ENCODE measurements at regions not wholly inside any gene's neighbourhood (a gene's known extent, or its start where the extent isn't known, plus 50 kb on each side); places are given as distances from the start of the nearest gene placed in this dataset.

- Histone ChIP-seq H2BK20ac (ENCODE audit: low read depth, low read length, poor library complexity, severe bottlenecking) (no peak overlapping the region), H2BK12ac (ENCODE audit: insufficient read length, low read depth, low read length) (no peak overlapping the region), H3T11ph (ENCODE audit: low read length) (no peak overlapping the region), H2BK15ac (ENCODE audit: low read depth, low read length) (no peak overlapping the region), H4K5ac (ENCODE audit: insufficient read length, low read depth, low read length) (no peak overlapping the region), H3K14ac (ENCODE audit: insufficient read depth, low read length) (no peak overlapping the region), H2BK120ac (ENCODE audit: low read depth, low read length, poor library complexity, severe bottlenecking) (no peak overlapping the region), H3K4me1 (ENCODE audit: insufficient read depth, low read length) (no peaks in the 10 kb centered on the region), H3K4me2 (ENCODE audit: insufficient read depth, insufficient read length, low read length) (no peak overlapping the region), H3K27me3 (ENCODE audit: insufficient read depth, low read length) (no peaks in the 10 kb centered on the region), H3K23me2 (ENCODE audit: insufficient read length, low read depth, low read length, poor library complexity, severe bottlenecking) (no peaks in the 10 kb centered on the region), H3K79me2 (ENCODE audit: insufficient read depth, low read length) (no peaks in the 10 kb centered on the region), H4K20me1 (ENCODE audit: control insufficient read depth, insufficient read depth, insufficient read length) (no peaks in the 10 kb centered on the region), H3K9ac (ENCODE audit: extremely low read depth, insufficient read length, low read length) (no peak overlapping the region), H2AK5ac (ENCODE audit: insufficient read length, low read length) (no peak overlapping the region), H3K23ac (ENCODE audit: insufficient read length, low read depth, low read length) (no peak overlapping the region), H4K8ac (replicated peaks; ENCODE audit: insufficient read length, low read depth, low read length) (no peak overlapping the region), H3K56ac (ENCODE audit: insufficient read length, low read depth, low read length) (no peak overlapping the region), H3K27ac (ENCODE audit: insufficient read length, low read depth, low read length) (no peak overlapping the region), H3K9me3 (ENCODE audit: control insufficient read depth, low read depth, low read length) (no peaks in the 10 kb centered on the region), H3K4ac (ENCODE audit: low read depth, low read length) (no peak overlapping the region), H3K79me1 (ENCODE audit: insufficient read depth, low read depth, low read length, poor library complexity, severe bottlenecking) (no peaks in the 10 kb centered on the region), H2BK5ac (ENCODE audit: insufficient read length, low read length) (no peak overlapping the region), H2AFZ (ENCODE audit: low read length) (no peak overlapping the region), H3K18ac (ENCODE audit: insufficient read length, low read depth, low read length) (no peak overlapping the region), H4K91ac (ENCODE audit: insufficient read length, low read depth, low read length) (no peak overlapping the region)
- Mint-ChIP-seq H3K9me3 (no peaks in the 10 kb centered on the region; a peak in 1 of 5 replicates), H3K36me3 (ENCODE audit: insufficient read depth in 1 of 3, low read depth in 3 of 3) (no peaks in the 10 kb centered on the region), H3K4me3 (no peak overlapping the region), H3K27me3 (ENCODE audit: low read depth) (peaks cover 20% of the 10 kb centered on the region), H3K4me1 (peaks cover 6 to 7% of the 10 kb centered on the region in 2 experiments; a peak in 2 of 4 replicates), H3K27ac (no peak overlapping the region)
- TF ChIP-seq CTCF (conservative IDR thresholded peaks at IDR 0.05), result no peak
- no CpG with 5 or more reads among the region's 9 CpGs for WGBS (ENCODE audit: extremely low coverage, insufficient read length, low lambda C conversion rate)
- no peak for DNase-seq
Observed at GRCh38 chr20:59460352-59460751, 144.0 kb upstream of the PHACTR3 start.

Data from H9 (cell line).